ENCODE measurements at regions not wholly inside any gene's neighbourhood (a gene's known extent, or its start where the extent isn't known, plus 50 kb on each side); places are given as distances from the start of the nearest gene placed in this dataset.

- intact Hi-C loops (cut with DNase I): no loop called here
- Histone ChIP-seq H3K4me3 (no peak overlapping the region), H3K27me3 (no peaks in the 10 kb centered on the region), H3K27ac (no peak overlapping the region), H3K36me3 (no peaks in the 10 kb centered on the region), H3K9me3 (no peaks in the 10 kb centered on the region), H3K4me1 (no peaks in the 10 kb centered on the region)
- TF ChIP-seq POLR2A (IDR thresholded peaks at IDR 0.05): no peak
- no peak for TF ChIP-seq CTCF (IDR thresholded peaks at IDR 0.05)
- DNase-seq (no peak), ATAC-seq (no peak)
- WGBS, 4 donors: 78 to 85% (median 83%) methylated on average over 2 of the region's 2 CpGs
These were observed 137.0 kb downstream of the ZPLD1 start for GRCh38 chr3:102571720-102572384.

GRCh38 chr3:102573483-102574028 is 138.7 kb downstream of the ZPLD1 start:
- Histone ChIP-seq H3K9me3 (no peaks in the 10 kb centered on the region), H3K27ac (no peak overlapping the region), H3K4me3 (no peak overlapping the region), H3K36me3 (no peaks in the 10 kb centered on the region), H3K4me1 (no peaks in the 10 kb centered on the region), H3K27me3 (no peaks in the 10 kb centered on the region)
- no peak for ATAC-seq
- no peak for DNase-seq
- intact Hi-C loops (cut with DNase I): no loop called here
- TF ChIP-seq CTCF (IDR thresholded peaks at IDR 0.05) (no peak), POLR2A (IDR thresholded peaks at IDR 0.05) (no peak)
- 75 to 85% (median 80%) methylated on average over 3 of the region's 3 CpGs for WGBS, 4 donors

- Histone ChIP-seq H3K36me3 (no peaks in the 10 kb centered on the region), H3K9me3 (no peaks in the 10 kb centered on the region), H3K27ac (no peak overlapping the region), H3K27me3 (no peaks in the 10 kb centered on the region), H3K4me3 (no peak overlapping the region), H3K4me1 (no peaks in the 10 kb centered on the region)
- WGBS, 4 donors: 62 to 78% (median 66%) methylated on average over 6 of the region's 6 CpGs
- no peak for ATAC-seq
- intact Hi-C loops (cut with DNase I): no loop called here
- DNase-seq: no peak
- TF ChIP-seq CTCF (IDR thresholded peaks at IDR 0.05): no peak
- TF ChIP-seq POLR2A (IDR thresholded peaks at IDR 0.05): no peak
These were observed 139.5 kb downstream of the ZPLD1 start for GRCh38 chr3:102574355-102574754.

GRCh38 chr3:102576651-102577050 is 141.8 kb downstream of the ZPLD1 start:
- Histone ChIP-seq H3K27me3 (no peaks in the 10 kb centered on the region), H3K4me1 (no peaks in the 10 kb centered on the region), H3K4me3 (no peak overlapping the region), H3K27ac (no peak overlapping the region), H3K9me3 (no peaks in the 10 kb centered on the region), H3K36me3 (no peaks in the 10 kb centered on the region)
- DNase-seq (no peak), ATAC-seq (no peak)
- WGBS, 4 donors: 54 to 72% (median 57%) methylated on average over 1 of the region's 1 CpG
- no peak for TF ChIP-seq POLR2A (IDR thresholded peaks at IDR 0.05)
- no peak for TF ChIP-seq CTCF (IDR thresholded peaks at IDR 0.05)
- intact Hi-C loops (cut with DNase I): no loop called here
